ENCODE measurements at regions not wholly inside any gene's neighbourhood (a gene's known extent, or its start where the extent isn't known, plus 50 kb on each side); places are given as distances from the start of the nearest gene placed in this dataset.

GRCh38 chr15:56523521-56523920 lies 58.6 kb upstream of the MNS1 start:
- H2AFZ ChIP-seq (ENCODE audit: low read depth, low read length) = no peak overlapping the region
- H3K9me3 ChIP-seq (replicated peaks; ENCODE audit: control insufficient read depth, insufficient read depth, low read length) = no peaks in the 10 kb centered on the region
- no peak overlapping the region for H3K4me2 ChIP-seq (ENCODE audit: insufficient read depth, low read length)
- FAIRE-seq (no peak), DNase-seq (ENCODE audit: low read depth, low spot score) (no peak)
- dilution Hi-C loops (cut with MboI; ENCODE audit: extremely low pct_ligation_motif_present, low sequenced_read_pairs) (no loop called here), intact Hi-C loops (cut with micrococcal nuclease) (no loop called here)
- no peak overlapping the region for H3K4me3 ChIP-seq (replicated peaks in 1 of 3; ENCODE audit: insufficient read depth in 1 of 3, low read depth in 1 of 3, low read length in 3 of 3)
- no peaks in the 10 kb centered on the region for H3K36me3 ChIP-seq (ENCODE audit: control insufficient read depth in 2 of 2, extremely low read depth in 1 of 2, insufficient read depth in 2 of 2, low read length in 2 of 2)
- TF ChIP-seq CTCF (IDR thresholded peaks at IDR 0.05; ENCODE audit: extremely low read depth in 1 of 2, insufficient read depth in 1 of 2, low read depth in 1 of 2, low read length in 2 of 2) (no peak), GATA2 (IDR thresholded peaks at IDR 0.05; ENCODE audit: insufficient read depth, insufficient read length, low read depth, low read length) (no peak), JUN (IDR thresholded peaks at IDR 0.05; ENCODE audit: borderline replicate concordance, insufficient read depth, insufficient read length, low read depth) (no peak)
- H3K79me2 ChIP-seq (ENCODE audit: control insufficient read depth, insufficient read depth, low read length) = no peaks in the 10 kb centered on the region
- POLR2A ChIA-PET = no interaction called here
- no peaks in the 10 kb centered on the region for H3K9me1 ChIP-seq (replicated peaks; ENCODE audit: control insufficient read depth, extremely low read depth, insufficient read depth, low read length)
- no peak overlapping the region for H3K27ac ChIP-seq (ENCODE audit: insufficient read depth, low read depth, low read length)
- BruUV-seq (replicated peaks) = no TSS peak
- H3K9ac ChIP-seq (replicated peaks; ENCODE audit: extremely low read depth, insufficient read depth, low read length) = no peak overlapping the region
- H4K20me1 ChIP-seq (replicated peaks; ENCODE audit: control insufficient read depth, extremely low read depth, insufficient read depth, low read length) = no peaks in the 10 kb centered on the region
- peaks cover 12 to 23% of the 10 kb centered on the region in 2 experiments for H3K27me3 ChIP-seq (ENCODE audit: control insufficient read depth in 2 of 2, insufficient read depth in 2 of 2, low read length in 2 of 2)
- CTCF ChIA-PET = interaction anchor here (1.4 kb wide), 1 partner anchor 9 kb away, joined by 4 read pairs; no protein-coding TSS in a partner anchor
- no peaks in the 10 kb centered on the region for H3K4me1 ChIP-seq (ENCODE audit: control insufficient read depth, extremely low read depth, insufficient read depth, low read length)

- Histone ChIP-seq H3K27ac (ENCODE audit: insufficient read depth, low read depth, low read length) (no peak overlapping the region), H3K9me3 (replicated peaks; ENCODE audit: control insufficient read depth, insufficient read depth, low read length) (no peaks in the 10 kb centered on the region), H3K4me2 (ENCODE audit: insufficient read depth, low read length) (no peak overlapping the region), H3K4me3 (replicated peaks in 1 of 3; ENCODE audit: insufficient read depth in 1 of 3, low read depth in 1 of 3, low read length in 3 of 3) (no peak overlapping the region), H3K36me3 (ENCODE audit: control insufficient read depth in 2 of 2, extremely low read depth in 1 of 2, insufficient read depth in 2 of 2, low read length in 2 of 2) (no peaks in the 10 kb centered on the region), H4K20me1 (replicated peaks; ENCODE audit: control insufficient read depth, extremely low read depth, insufficient read depth, low read length) (no peaks in the 10 kb centered on the region), H3K9me1 (replicated peaks; ENCODE audit: control insufficient read depth, extremely low read depth, insufficient read depth, low read length) (no peaks in the 10 kb centered on the region), H2AFZ (ENCODE audit: low read depth, low read length) (no peak overlapping the region), H3K9ac (replicated peaks; ENCODE audit: extremely low read depth, insufficient read depth, low read length) (no peak overlapping the region), H3K79me2 (ENCODE audit: control insufficient read depth, insufficient read depth, low read length) (no peaks in the 10 kb centered on the region), H3K27me3 (ENCODE audit: control insufficient read depth in 2 of 2, insufficient read depth in 2 of 2, low read length in 2 of 2) (peaks cover 5 to 13% of the 10 kb centered on the region in 2 experiments), H3K4me1 (ENCODE audit: control insufficient read depth, extremely low read depth, insufficient read depth, low read length) (no peaks in the 10 kb centered on the region)
- dilution Hi-C loops (cut with MboI; ENCODE audit: extremely low pct_ligation_motif_present, low sequenced_read_pairs) = no loop called here
- no peak for DNase-seq (ENCODE audit: low read depth, low spot score)
- no peak for TF ChIP-seq MAX (IDR thresholded peaks at IDR 0.05; ENCODE audit: insufficient read depth, insufficient read length)
- no peak for TF ChIP-seq CTCF (IDR thresholded peaks at IDR 0.05; ENCODE audit: extremely low read depth in 1 of 2, insufficient read depth in 1 of 2, low read depth in 1 of 2, low read length in 2 of 2)
- TF ChIP-seq POLR2A (IDR thresholded peaks at IDR 0.05; ENCODE audit: low read depth, low read length) = no peak
- no peak for TF ChIP-seq FOS (IDR thresholded peaks at IDR 0.05; ENCODE audit: borderline replicate concordance, insufficient read depth, low read length)
- no peak for TF ChIP-seq POLR2AphosphoS5 (IDR thresholded peaks at IDR 0.05; ENCODE audit: insufficient read depth, low read depth, low read length)
- no peak for TF ChIP-seq MYC (IDR thresholded peaks at IDR 0.05; ENCODE audit: low read depth, low read length)
- TF ChIP-seq EZH2 (IDR thresholded peaks at IDR 0.05; ENCODE audit: borderline replicate concordance, low read depth, low read length, severe bottlenecking) = no peak
- TF ChIP-seq JUN (IDR thresholded peaks at IDR 0.05; ENCODE audit: borderline replicate concordance, insufficient read depth, insufficient read length, low read depth) = no peak
- no peak for TF ChIP-seq GATA2 (IDR thresholded peaks at IDR 0.05; ENCODE audit: insufficient read depth, insufficient read length, low read depth, low read length)
- ChIA-PET CTCF (interaction anchor here (1.1 to 1.4 kb wide), 3 partner anchors 14 to 110 kb away, joined by 3 read pairs; no protein-coding TSS in a partner anchor), POLR2A (no interaction called here)
- intact Hi-C loops (cut with micrococcal nuclease) = no loop called here
- BruUV-seq (replicated peaks) = no TSS peak
- no peak for FAIRE-seq
Measured at GRCh38 chr15:56519000-56519399, 54.1 kb upstream of the MNS1 start.
